HEK293 (cell line): ENCODE measurements at regions not wholly inside any gene's neighbourhood (a gene's known extent, or its start where the extent isn't known, plus 50 kb on each side); places are given as distances from the start of the nearest gene placed in this dataset.

Experiments used
- CTCF ChIA-PET: fragments of 350-600 bp; formaldehyde crosslinking; extraction: SDS; loops from one replicate; lab custom pipeline; 2021; ENCODE audit warnings: antibody characterized with exemption; lab: Yijun Ruan, JAX
- POLR2A ChIA-PET: fragments of 300-600 bp; formaldehyde crosslinking; extraction: SDS; loops from one replicate; lab custom pipeline; 2020; ENCODE audit warnings: antibody characterized with exemption, inconsistent platforms; lab: Yijun Ruan, JAX
- H3K27ac ChIP-seq: fragments of 200-500 bp; sonication (Bioruptor generic); 2 replicates; pipeline ENCODE4 v1.5.1; 2014; ENCODE audit warnings: low read depth, low read length, control low read depth, inconsistent platforms; ENCODE audit errors: extremely low read depth
- H3K36me3 ChIP-seq, 2 experiments: fragments of 200-500 bp in 1 of 2; sonication (Bioruptor generic) in 1 of 2; 1 replicate in 1 of 2; 2 replicates in 1 of 2; pipeline ENCODE4 v1.5.1; 2014 to 2017; ENCODE audit warnings: inconsistent platforms in 2 of 2, low read length in 2 of 2; ENCODE audit not compliant: control insufficient read depth in 2 of 2, insufficient read depth in 1 of 2
- H3K4me1 ChIP-seq: fragments of 200-500 bp; sonication (Bioruptor generic); 2 replicates; pipeline ENCODE4 v1.5.1; 2014; ENCODE audit warnings: mild to moderate bottlenecking, low read length, inconsistent platforms; ENCODE audit not compliant: control insufficient read depth, insufficient read depth
- H3K4me3 ChIP-seq: 2 replicates; pipeline ENCODE4 v1.5.1; 2011; ENCODE audit warnings: low read depth, mild to moderate bottlenecking, control low read depth, low read length, moderate library complexity
- H3K9me3 ChIP-seq: fragments of 200-500 bp; sonication (Bioruptor generic); 2 replicates; pipeline ENCODE4 v1.5.1; 2014; ENCODE audit warnings: low read depth, low read length, inconsistent platforms; ENCODE audit not compliant: control insufficient read depth, insufficient read depth
- KLF10 ChIP-seq: fragments of 450-650 bp; IDR thresholded peaks from 2 replicates; pipeline ENCODE4 v1.5.1; 2018; ENCODE audit warnings: missing biosample characterization, mild to moderate bottlenecking, missing genetic modification characterization
- KLF9 ChIP-seq: fragments of 450-650 bp; formaldehyde crosslinking; IDR thresholded peaks from 2 replicates; pipeline ENCODE4 v1.5.1; 2016; ENCODE audit warnings: missing biosample characterization, missing genetic modification characterization, low read depth
- YY2 ChIP-seq: fragments of 450-650 bp; formaldehyde crosslinking; IDR thresholded peaks from 2 replicates; pipeline ENCODE4 v1.5.1; 2016; ENCODE audit warnings: missing biosample characterization, missing genetic modification characterization
- ZNF138 ChIP-seq: fragments of 450-650 bp; formaldehyde crosslinking; IDR thresholded peaks from 2 replicates; pipeline ENCODE4 v1.5.1; 2016; ENCODE audit warnings: missing biosample characterization, missing genetic modification characterization, borderline replicate concordance
- ZNF280C ChIP-seq: fragments of 450-650 bp; formaldehyde crosslinking; IDR thresholded peaks from 2 replicates; pipeline ENCODE4 v1.5.1; 2016; ENCODE audit warnings: missing biosample characterization, missing genetic modification characterization
- ZNF473 ChIP-seq: fragments of 450-650 bp; formaldehyde crosslinking; IDR thresholded peaks from 2 replicates; pipeline ENCODE4 v1.5.1; 2017; ENCODE audit warnings: missing biosample characterization, missing genetic modification characterization
- ZNF501 ChIP-seq: fragments of 450-650 bp; formaldehyde crosslinking; IDR thresholded peaks from 2 replicates; pipeline ENCODE4 v1.5.1; 2016; ENCODE audit warnings: missing biosample characterization, missing genetic modification characterization
- ZNF544 ChIP-seq: fragments of 450-650 bp; formaldehyde crosslinking; IDR thresholded peaks from 2 replicates; pipeline ENCODE4 v1.5.0; 2017; ENCODE audit warnings: missing biosample characterization, missing genetic modification characterization
- ZNF580 ChIP-seq: fragments of 450-650 bp; formaldehyde crosslinking; IDR thresholded peaks from 2 replicates; pipeline ENCODE4 v1.5.1; 2016; ENCODE audit warnings: missing biosample characterization, missing genetic modification characterization
- ZNF624 ChIP-seq: fragments of 450-650 bp; formaldehyde crosslinking; IDR thresholded peaks from 2 replicates; pipeline ENCODE4 v1.5.1; 2017; ENCODE audit warnings: missing biosample characterization, missing genetic modification characterization
- ZNF777 ChIP-seq: fragments of 450-650 bp; formaldehyde crosslinking; IDR thresholded peaks from 2 replicates; pipeline ENCODE4 v1.5.1; 2017; ENCODE audit warnings: missing biosample characterization, missing genetic modification characterization, borderline replicate concordance
- ZNF830 ChIP-seq: fragments of 450-650 bp; IDR thresholded peaks from 2 replicates; pipeline ENCODE4 v1.5.0; 2018; ENCODE audit warnings: missing biosample characterization, missing genetic modification characterization, low read depth, mild to moderate bottlenecking, moderate library complexity
- ZSCAN16 ChIP-seq: fragments of 450-650 bp; formaldehyde crosslinking; IDR thresholded peaks from 2 replicates; pipeline ENCODE4 v1.5.1; 2016; ENCODE audit warnings: missing biosample characterization, missing genetic modification characterization
- TF ChIP-seq, protein P1 (sequence below): fragments of 450-650 bp; formaldehyde crosslinking; IDR thresholded peaks from 2 replicates; pipeline ENCODE4 v1.5.1; 2016; ENCODE audit warnings: missing biosample characterization, missing genetic modification characterization
- TF ChIP-seq, protein P2 (sequence below): fragments of 450-650 bp; formaldehyde crosslinking; IDR thresholded peaks from 2 replicates; pipeline ENCODE4 v1.5.1; 2016; ENCODE audit warnings: missing biosample characterization, missing genetic modification characterization, borderline replicate concordance
- TF ChIP-seq, protein P3 (sequence below): fragments of 450-650 bp; formaldehyde crosslinking; IDR thresholded peaks from 2 replicates; pipeline ENCODE4 v1.5.1; 2016; ENCODE audit warnings: missing biosample characterization, missing genetic modification characterization
- TF ChIP-seq, protein P4 (sequence below): fragments of 450-650 bp; formaldehyde crosslinking; IDR thresholded peaks from 2 replicates; pipeline ENCODE4 v1.5.1; 2017; ENCODE audit warnings: missing biosample characterization, mild to moderate bottlenecking, missing genetic modification characterization, moderate library complexity

DNA sequence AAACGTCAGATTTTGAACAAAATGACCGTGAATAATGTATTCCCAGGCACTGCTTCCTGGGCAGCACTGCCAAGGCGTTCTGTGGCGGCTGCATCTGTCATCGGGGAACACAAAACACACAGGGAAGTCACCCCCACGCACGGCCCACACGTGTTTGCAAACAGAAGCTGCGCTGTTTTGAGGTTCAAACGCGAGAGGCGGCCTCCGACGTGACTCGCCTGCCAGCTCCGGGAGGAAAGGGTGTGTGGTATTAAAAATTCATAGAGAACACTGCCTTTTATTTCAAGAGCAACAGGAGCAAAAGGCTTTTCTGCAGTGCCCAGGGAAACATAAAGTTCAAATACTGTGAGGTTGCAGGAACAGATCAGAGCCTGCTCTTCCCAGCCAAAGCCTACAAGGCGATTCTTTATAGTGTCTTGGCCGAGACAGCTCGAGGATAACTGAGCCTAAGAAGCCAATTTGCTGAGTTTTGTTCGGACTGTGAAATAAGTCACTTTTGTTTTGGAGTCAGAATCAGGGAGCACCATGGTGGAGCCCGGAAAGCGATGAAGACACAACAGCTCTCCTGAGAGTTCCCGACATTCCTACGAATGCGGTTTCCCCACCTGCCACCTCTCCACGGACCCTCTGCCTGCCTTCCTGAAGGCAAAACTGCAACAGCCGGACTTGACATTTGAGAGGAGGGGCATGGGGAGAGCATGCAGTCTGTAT lies 115.3 kb upstream of the IRX2 start (continued):
- TF ChIP-seq, protein P1, sequence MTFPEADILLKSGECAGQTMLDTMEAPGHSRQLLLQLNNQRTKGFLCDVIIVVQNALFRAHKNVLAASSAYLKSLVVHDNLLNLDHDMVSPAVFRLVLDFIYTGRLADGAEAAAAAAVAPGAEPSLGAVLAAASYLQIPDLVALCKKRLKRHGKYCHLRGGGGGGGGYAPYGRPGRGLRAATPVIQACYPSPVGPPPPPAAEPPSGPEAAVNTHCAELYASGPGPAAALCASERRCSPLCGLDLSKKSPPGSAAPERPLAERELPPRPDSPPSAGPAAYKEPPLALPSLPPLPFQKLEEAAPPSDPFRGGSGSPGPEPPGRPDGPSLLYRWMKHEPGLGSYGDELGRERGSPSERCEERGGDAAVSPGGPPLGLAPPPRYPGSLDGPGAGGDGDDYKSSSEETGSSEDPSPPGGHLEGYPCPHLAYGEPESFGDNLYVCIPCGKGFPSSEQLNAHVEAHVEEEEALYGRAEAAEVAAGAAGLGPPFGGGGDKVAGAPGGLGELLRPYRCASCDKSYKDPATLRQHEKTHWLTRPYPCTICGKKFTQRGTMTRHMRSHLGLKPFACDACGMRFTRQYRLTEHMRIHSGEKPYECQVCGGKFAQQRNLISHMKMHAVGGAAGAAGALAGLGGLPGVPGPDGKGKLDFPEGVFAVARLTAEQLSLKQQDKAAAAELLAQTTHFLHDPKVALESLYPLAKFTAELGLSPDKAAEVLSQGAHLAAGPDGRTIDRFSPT (tag by site-specific recombination): no peak
- TF ChIP-seq, protein P2, sequence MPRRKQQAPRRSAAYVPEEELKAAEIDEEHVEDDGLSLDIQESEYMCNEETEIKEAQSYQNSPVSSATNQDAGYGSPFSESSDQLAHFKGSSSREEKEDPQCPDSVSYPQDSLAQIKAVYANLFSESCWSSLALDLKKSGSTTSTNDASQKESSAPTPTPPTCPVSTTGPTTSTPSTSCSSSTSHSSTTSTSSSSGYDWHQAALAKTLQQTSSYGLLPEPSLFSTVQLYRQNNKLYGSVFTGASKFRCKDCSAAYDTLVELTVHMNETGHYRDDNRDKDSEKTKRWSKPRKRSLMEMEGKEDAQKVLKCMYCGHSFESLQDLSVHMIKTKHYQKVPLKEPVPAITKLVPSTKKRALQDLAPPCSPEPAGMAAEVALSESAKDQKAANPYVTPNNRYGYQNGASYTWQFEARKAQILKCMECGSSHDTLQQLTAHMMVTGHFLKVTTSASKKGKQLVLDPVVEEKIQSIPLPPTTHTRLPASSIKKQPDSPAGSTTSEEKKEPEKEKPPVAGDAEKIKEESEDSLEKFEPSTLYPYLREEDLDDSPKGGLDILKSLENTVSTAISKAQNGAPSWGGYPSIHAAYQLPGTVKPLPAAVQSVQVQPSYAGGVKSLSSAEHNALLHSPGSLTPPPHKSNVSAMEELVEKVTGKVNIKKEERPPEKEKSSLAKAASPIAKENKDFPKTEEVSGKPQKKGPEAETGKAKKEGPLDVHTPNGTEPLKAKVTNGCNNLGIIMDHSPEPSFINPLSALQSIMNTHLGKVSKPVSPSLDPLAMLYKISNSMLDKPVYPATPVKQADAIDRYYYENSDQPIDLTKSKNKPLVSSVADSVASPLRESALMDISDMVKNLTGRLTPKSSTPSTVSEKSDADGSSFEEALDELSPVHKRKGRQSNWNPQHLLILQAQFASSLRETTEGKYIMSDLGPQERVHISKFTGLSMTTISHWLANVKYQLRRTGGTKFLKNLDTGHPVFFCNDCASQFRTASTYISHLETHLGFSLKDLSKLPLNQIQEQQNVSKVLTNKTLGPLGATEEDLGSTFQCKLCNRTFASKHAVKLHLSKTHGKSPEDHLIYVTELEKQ (tag by site-specific recombination): no peak
- TF ChIP-seq, protein P3, sequence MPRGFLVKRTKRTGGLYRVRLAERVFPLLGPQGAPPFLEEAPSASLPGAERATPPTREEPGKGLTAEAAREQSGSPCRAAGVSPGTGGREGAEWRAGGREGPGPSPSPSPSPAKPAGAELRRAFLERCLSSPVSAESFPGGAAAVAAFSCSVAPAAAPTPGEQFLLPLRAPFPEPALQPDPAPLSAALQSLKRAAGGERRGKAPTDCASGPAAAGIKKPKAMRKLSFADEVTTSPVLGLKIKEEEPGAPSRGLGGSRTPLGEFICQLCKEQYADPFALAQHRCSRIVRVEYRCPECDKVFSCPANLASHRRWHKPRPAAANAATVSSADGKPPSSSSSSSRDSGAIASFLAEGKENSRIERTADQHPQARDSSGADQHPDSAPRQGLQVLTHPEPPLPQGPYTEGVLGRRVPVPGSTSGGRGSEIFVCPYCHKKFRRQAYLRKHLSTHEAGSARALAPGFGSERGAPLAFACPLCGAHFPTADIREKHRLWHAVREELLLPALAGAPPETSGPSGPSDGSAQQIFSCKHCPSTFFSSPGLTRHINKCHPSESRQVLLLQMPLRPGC (tag by site-specific recombination): no peak
- no peak for TF ChIP-seq ZNF138
- no peak for TF ChIP-seq ZNF280C (tag by site-specific recombination)
- TF ChIP-seq YY2 (tag by site-specific recombination): no peak
- TF ChIP-seq ZNF501 (tag by site-specific recombination): no peak
- TF ChIP-seq, all 188 proteins: peak for 0

DNA sequence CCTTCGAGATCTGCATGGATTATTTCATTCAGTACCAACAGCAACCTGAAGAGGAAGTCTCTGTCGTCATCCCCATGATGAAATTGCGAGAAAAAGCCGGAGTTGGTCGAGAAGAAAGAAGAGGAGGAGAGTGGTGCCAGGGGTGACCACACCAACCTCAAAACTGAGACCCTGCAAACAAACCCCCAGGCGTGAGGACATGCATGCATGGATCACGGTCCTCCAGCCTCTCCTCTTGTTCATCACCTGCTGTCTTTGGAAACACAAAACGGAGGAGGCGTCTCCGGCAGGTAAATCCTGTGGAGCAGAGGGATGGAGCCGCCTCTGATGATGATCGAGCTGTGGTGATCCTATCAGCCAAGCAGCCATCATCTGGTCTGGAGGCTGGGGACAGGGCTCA lies 114.4 kb upstream of the IRX2 start:
- CTCF ChIA-PET: interaction anchor here (0.6 kb wide), 1 partner anchor 148 kb away, joined by 3 read pairs; no protein-coding TSS in a partner anchor
- TF ChIP-seq ZNF580 (tag by site-specific recombination) (no peak), ZNF473 (no peak), ZSCAN16 (no peak), ZNF777 (tag by site-specific recombination) (no peak), KLF9 (tag by site-specific recombination) (no peak), KLF10 (tag by site-specific recombination) (no peak), ZNF830 (no peak), ZNF544 (tag by site-specific recombination) (no peak), ZNF624 (no peak)
- TF ChIP-seq, protein P4, sequence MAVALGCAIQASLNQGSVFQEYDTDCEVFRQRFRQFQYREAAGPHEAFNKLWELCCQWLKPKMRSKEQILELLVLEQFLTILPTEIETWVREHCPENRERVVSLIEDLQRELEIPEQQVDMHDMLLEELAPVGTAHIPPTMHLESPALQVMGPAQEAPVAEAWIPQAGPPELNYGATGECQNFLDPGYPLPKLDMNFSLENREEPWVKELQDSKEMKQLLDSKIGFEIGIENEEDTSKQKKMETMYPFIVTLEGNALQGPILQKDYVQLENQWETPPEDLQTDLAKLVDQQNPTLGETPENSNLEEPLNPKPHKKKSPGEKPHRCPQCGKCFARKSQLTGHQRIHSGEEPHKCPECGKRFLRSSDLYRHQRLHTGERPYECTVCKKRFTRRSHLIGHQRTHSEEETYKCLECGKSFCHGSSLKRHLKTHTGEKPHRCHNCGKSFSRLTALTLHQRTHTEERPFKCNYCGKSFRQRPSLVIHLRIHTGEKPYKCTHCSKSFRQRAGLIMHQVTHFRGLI: no peak
- H3K27ac ChIP-seq: no peak overlapping the region
- H3K36me3 ChIP-seq: no peaks in the 10 kb centered on the region
- POLR2A ChIA-PET: no interaction called here
- no peaks in the 10 kb centered on the region for H3K4me1 ChIP-seq
- no peak overlapping the region for H3K4me3 ChIP-seq
- no peaks in the 10 kb centered on the region for H3K9me3 ChIP-seq
